ENCODE measurements at regions not wholly inside any gene's neighbourhood (a gene's known extent, or its start where the extent isn't known, plus 50 kb on each side); places are given as distances from the start of the nearest gene placed in this dataset.

DNA sequence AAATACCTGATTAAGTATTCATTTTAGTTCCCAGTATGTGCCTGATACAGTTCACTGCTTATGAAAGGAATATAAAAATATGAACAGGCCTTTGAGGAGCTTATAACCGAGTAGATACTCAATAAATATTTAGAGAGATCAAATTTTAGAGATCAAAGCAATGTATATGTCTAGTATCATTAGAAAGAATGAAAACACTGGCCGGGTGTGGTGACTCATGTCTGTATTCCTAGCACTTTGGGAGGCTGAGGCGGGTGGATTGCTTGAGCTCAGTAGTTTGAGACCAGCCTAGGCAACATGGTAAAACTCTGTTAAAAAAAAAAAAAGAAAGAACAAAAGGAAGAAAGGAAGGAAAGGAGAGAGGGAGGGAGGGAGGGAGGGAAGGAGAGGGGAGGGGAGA lies 113.2 kb upstream of the EEA1 start:
- no peak for TF ChIP-seq EZH2 (IDR thresholded peaks at IDR 0.05; ENCODE audit: insufficient read depth, low read length)
- TF ChIP-seq, protein P1, sequence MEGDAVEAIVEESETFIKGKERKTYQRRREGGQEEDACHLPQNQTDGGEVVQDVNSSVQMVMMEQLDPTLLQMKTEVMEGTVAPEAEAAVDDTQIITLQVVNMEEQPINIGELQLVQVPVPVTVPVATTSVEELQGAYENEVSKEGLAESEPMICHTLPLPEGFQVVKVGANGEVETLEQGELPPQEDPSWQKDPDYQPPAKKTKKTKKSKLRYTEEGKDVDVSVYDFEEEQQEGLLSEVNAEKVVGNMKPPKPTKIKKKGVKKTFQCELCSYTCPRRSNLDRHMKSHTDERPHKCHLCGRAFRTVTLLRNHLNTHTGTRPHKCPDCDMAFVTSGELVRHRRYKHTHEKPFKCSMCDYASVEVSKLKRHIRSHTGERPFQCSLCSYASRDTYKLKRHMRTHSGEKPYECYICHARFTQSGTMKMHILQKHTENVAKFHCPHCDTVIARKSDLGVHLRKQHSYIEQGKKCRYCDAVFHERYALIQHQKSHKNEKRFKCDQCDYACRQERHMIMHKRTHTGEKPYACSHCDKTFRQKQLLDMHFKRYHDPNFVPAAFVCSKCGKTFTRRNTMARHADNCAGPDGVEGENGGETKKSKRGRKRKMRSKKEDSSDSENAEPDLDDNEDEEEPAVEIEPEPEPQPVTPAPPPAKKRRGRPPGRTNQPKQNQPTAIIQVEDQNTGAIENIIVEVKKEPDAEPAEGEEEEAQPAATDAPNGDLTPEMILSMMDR (IDR thresholded peaks at IDR 0.05; ENCODE audit: insufficient read depth, low read depth, low read length), result no peak

Measured in astrocyte (in vitro differentiated cells and primary cell).